ENCODE measurements at regions not wholly inside any gene's neighbourhood (a gene's known extent, or its start where the extent isn't known, plus 50 kb on each side); places are given as distances from the start of the nearest gene placed in this dataset.
A peak's percentile ranks its signal among the peaks of the same experiment; 100 is the strongest.

DNA sequence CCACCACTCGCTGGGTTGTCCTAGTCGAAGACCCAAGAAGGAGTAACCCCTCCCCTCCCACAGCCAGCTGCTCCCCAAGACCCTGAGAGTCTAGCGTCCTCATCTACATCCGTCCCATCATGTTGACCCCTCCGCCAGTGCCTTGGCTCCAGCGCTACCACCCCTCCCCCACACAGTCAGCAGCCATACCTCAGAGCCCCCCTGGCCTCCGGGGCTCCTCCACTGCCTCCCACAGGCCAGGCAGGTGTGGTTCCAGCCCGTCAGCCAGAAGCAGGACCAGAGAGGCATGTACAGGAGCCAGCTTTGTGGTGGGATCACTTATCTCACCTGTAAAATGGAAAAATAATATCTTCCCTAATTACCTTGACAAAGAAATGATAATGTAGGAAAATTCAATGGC lies 51.5 kb upstream of the PHF21B start:
- DNase-seq (ENCODE audit: low read depth), result no peak
- TF ChIP-seq CTCF (conservative IDR thresholded peaks at IDR 0.05; ENCODE audit: low read length), result no peak
- no peak overlapping the region for H3K4me3 ChIP-seq (ENCODE audit: low read length)

- DNase-seq (ENCODE audit: low read depth), result peak; percentile 63
- TF ChIP-seq CTCF (conservative IDR thresholded peaks at IDR 0.05; ENCODE audit: low read length), result no peak
- no peak overlapping the region for H3K4me3 ChIP-seq (ENCODE audit: low read length)
These were observed 54.8 kb upstream of the PHF21B start for GRCh38 chr22:45064313-45065278.

- no peak overlapping the region for H3K4me3 ChIP-seq (ENCODE audit: low read length)
- no peak for TF ChIP-seq CTCF (conservative IDR thresholded peaks at IDR 0.05; ENCODE audit: low read length)
- no peak for DNase-seq (ENCODE audit: low read depth)
These were observed 55.9 kb upstream of the PHF21B start for GRCh38 chr22:45065726-45066125.

- TF ChIP-seq CTCF (conservative IDR thresholded peaks at IDR 0.05; ENCODE audit: low read length), result no peak
- no peak overlapping the region for H3K4me3 ChIP-seq (ENCODE audit: low read length)
- DNase-seq (ENCODE audit: low read depth), result no peak
These were observed 57.9 kb upstream of the PHF21B start for GRCh38 chr22:45067731-45068130.

- no peak for TF ChIP-seq CTCF (conservative IDR thresholded peaks at IDR 0.05; ENCODE audit: low read length)
- H3K4me3 ChIP-seq (ENCODE audit: low read length), result no peak overlapping the region
- no peak for DNase-seq (ENCODE audit: low read depth)
These were observed 60.1 kb upstream of the PHF21B start for GRCh38 chr22:45069925-45070324.

DNA sequence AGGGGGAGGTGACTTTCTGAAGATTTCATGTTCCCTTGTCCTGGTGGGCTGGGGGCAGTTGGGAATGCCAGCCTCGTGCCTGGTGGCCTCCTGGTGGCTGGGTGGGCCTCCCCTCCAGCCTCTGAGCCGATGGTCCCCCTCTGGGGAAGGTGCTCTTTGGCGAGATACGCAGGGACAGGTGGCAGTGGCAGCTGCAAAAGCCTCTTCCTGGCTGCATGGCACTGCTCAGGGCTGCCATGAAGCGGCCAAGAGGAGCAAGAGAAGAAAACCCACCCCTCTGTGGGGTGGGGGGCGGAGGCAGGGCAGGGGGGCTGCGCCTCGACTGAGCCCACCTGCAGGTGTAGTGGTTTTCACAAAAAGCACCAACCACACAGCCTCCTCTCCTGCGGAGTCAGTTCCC lies 61.8 kb upstream of the PHF21B start:
- no peak for DNase-seq (ENCODE audit: low read depth)
- TF ChIP-seq CTCF (conservative IDR thresholded peaks at IDR 0.05; ENCODE audit: low read length), result no peak
- no peak overlapping the region for H3K4me3 ChIP-seq (ENCODE audit: low read length)

DNA sequence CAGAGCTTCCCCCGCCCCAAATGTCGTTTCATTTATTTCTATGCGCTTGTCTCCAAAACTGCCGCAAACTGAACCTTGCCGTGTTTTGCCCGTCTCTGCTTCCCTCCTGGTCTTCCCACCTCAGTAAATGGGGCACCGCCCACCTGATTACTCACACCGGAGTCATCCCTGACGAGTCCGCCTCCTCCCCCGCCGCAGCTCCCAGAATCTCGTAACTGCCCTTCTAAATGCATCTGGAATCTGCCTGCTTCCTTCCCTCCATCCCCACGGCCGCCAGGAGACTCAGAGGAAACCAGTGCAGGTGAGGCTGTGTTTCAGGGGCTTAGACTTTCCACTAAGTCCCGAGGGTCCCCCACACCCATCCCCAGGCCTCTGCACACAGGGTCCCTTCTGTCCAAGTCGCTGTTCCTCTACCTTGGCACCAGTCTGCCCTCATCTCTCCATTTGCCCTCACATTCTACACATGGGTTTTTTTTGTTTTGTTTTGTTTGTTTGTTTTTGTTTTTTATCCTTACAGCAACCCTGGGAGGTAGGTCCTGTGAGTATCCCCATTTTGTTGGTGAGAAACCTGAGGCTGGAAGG lies 62.6 kb upstream of the PHF21B start:
- no peak for TF ChIP-seq CTCF (conservative IDR thresholded peaks at IDR 0.05; ENCODE audit: low read length)
- no peak overlapping the region for H3K4me3 ChIP-seq (ENCODE audit: low read length)
- DNase-seq (ENCODE audit: low read depth), result peak; percentile 56
